HG03175 (cell line): ENCODE measurements at regions not wholly inside any gene's neighbourhood (a gene's known extent, or its start where the extent isn't known, plus 50 kb on each side); places are given as distances from the start of the nearest gene placed in this dataset.
"Not testable (repeated sequence)": the region's sequence is repeated elsewhere in the genome, so short reads cannot be mapped to it uniquely, and the experiment has no call there.

ENCODE experiments used
- ATAC-seq: cut with Tn5 transposase; IDR thresholded peaks from one replicate; pipeline ENCODE4 v1.9.1; 2021; ENCODE audit warnings: mild to moderate bottlenecking, moderate library complexity; ENCODE audit not compliant: unreplicated experiment

GRCh38 chr12:131311279-131311722 lies 357.6 kb downstream of the ADGRD1 start:
- not testable (repeated sequence) for ATAC-seq

- ATAC-seq = no peak
These were observed 358.1 kb downstream of the ADGRD1 start for GRCh38 chr12:131311764-131312163.

- not testable (repeated sequence) for ATAC-seq
These were observed 358.7 kb downstream of the ADGRD1 start for GRCh38 chr12:131312382-131312781.

- ATAC-seq = no peak
These were observed 359.3 kb downstream of the ADGRD1 start for GRCh38 chr12:131312793-131313545.

- no peak for ATAC-seq
These were observed 359.9 kb downstream of the ADGRD1 start for GRCh38 chr12:131313635-131314034.

GRCh38 chr12:131314524-131315090 lies 360.9 kb downstream of the ADGRD1 start:
- ATAC-seq = no peak

GRCh38 chr12:131315601-131316000 lies 361.9 kb downstream of the ADGRD1 start:
- ATAC-seq = no peak

GRCh38 chr12:131316388-131316787 lies 362.7 kb downstream of the ADGRD1 start:
- no peak for ATAC-seq

- no peak for ATAC-seq
These were observed 364.5 kb downstream of the ADGRD1 start for GRCh38 chr12:131318045-131318685.

GRCh38 chr12:131321988-131322387 lies 368.3 kb downstream of the ADGRD1 start:
- no peak for ATAC-seq

- ATAC-seq = not testable (repeated sequence)
These were observed 368.8 kb downstream of the ADGRD1 start for GRCh38 chr12:131322460-131322859.

- ATAC-seq = no peak
These were observed 370.2 kb downstream of the ADGRD1 start for GRCh38 chr12:131323879-131324278.

- no peak for ATAC-seq
These were observed 374.1 kb downstream of the ADGRD1 start for GRCh38 chr12:131327521-131328488.

GRCh38 chr12:131328861-131329845 lies 375.4 kb downstream of the ADGRD1 start:
- ATAC-seq = not testable (repeated sequence)

- ATAC-seq = no peak
These were observed 376.6 kb downstream of the ADGRD1 start for GRCh38 chr12:131330106-131330815.

- ATAC-seq = no peak
These were observed 377.5 kb downstream of the ADGRD1 start for GRCh38 chr12:131331148-131331750.

GRCh38 chr12:131332224-131332623 lies 378.5 kb downstream of the ADGRD1 start:
- no peak for ATAC-seq

GRCh38 chr12:131333136-131333535 lies 377.8 kb upstream of the SFSWAP start:
- ATAC-seq = no peak
